T-helper 2 cell treated with Interferon-gamma antibody and Interleukin-4, amounts not matched to agents 5 μg/mL and 100 μg/mL, for 36 hours (primary cell): ENCODE measurements at regions not wholly inside any gene's neighbourhood (a gene's known extent, or its start where the extent isn't known, plus 50 kb on each side); places are given as distances from the start of the nearest gene placed in this dataset.

Source experiments
- DNase-seq: peaks from one replicate; pipeline ENCODE4 v3.0.0; 2021; ENCODE audit warnings: low spot score
- H3K27ac Mint-ChIP-seq: one replicate; pipeline ENCODE4 v1.8.0; 2021; ENCODE audit warnings: mild to moderate bottlenecking, mixed read lengths
- H3K27me3 Mint-ChIP-seq: one replicate; pipeline ENCODE4 v1.8.0; 2021; ENCODE audit warnings: low read depth, mixed read lengths
- H3K36me3 Mint-ChIP-seq: one replicate; pipeline ENCODE4 v1.8.0; 2021; ENCODE audit warnings: low read depth, mixed read lengths
- H3K4me1 Mint-ChIP-seq: one replicate; pipeline ENCODE4 v1.8.0; 2021; ENCODE audit warnings: low read depth, mixed read lengths
- H3K4me3 Mint-ChIP-seq: one replicate; pipeline ENCODE4 v1.8.0; 2022; ENCODE audit warnings: mild to moderate bottlenecking, moderate library complexity, mixed read lengths
- H3K9me3 Mint-ChIP-seq: one replicate; pipeline ENCODE4 v1.8.0; 2021; ENCODE audit warnings: mixed read lengths

GRCh38 chr5:86875539-86875938 lies 257.8 kb downstream of the COX7C start:
- H3K27me3 Mint-ChIP-seq: peaks cover 2% of the 10 kb centered on the region
- DNase-seq: no peak
- no peaks in the 10 kb centered on the region for H3K9me3 Mint-ChIP-seq
- no peak overlapping the region for H3K27ac Mint-ChIP-seq
- no peaks in the 10 kb centered on the region for H3K36me3 Mint-ChIP-seq
- no peaks in the 10 kb centered on the region for H3K4me1 Mint-ChIP-seq
- H3K4me3 Mint-ChIP-seq: no peak overlapping the region

- Mint-ChIP-seq H3K36me3 (no peaks in the 10 kb centered on the region), H3K9me3 (no peaks in the 10 kb centered on the region), H3K27ac (no peak overlapping the region), H3K27me3 (peaks cover 2% of the 10 kb centered on the region), H3K4me3 (no peak overlapping the region), H3K4me1 (no peaks in the 10 kb centered on the region)
- no peak for DNase-seq
Measured at GRCh38 chr5:86878250-86878649, 260.5 kb downstream of the COX7C start.

- Mint-ChIP-seq H3K4me3 (no peak overlapping the region), H3K27ac (no peak overlapping the region), H3K27me3 (peaks cover 2% of the 10 kb centered on the region), H3K36me3 (no peaks in the 10 kb centered on the region), H3K9me3 (no peaks in the 10 kb centered on the region), H3K4me1 (no peaks in the 10 kb centered on the region)
- no peak for DNase-seq
Measured at GRCh38 chr5:86879086-86879485, 261.3 kb downstream of the COX7C start.

- H3K4me1 Mint-ChIP-seq: no peaks in the 10 kb centered on the region
- H3K4me3 Mint-ChIP-seq: no peak overlapping the region
- no peak overlapping the region for H3K27ac Mint-ChIP-seq
- no peaks in the 10 kb centered on the region for H3K36me3 Mint-ChIP-seq
- no peak for DNase-seq
- peaks cover 2% of the 10 kb centered on the region for H3K27me3 Mint-ChIP-seq
- H3K9me3 Mint-ChIP-seq: no peaks in the 10 kb centered on the region
Measured at GRCh38 chr5:86880344-86880743, 262.6 kb downstream of the COX7C start.

GRCh38 chr5:86880785-86881492 lies 263.2 kb downstream of the COX7C start:
- Mint-ChIP-seq H3K36me3 (no peaks in the 10 kb centered on the region), H3K9me3 (no peaks in the 10 kb centered on the region), H3K4me1 (no peaks in the 10 kb centered on the region), H3K27me3 (peaks cover 2% of the 10 kb centered on the region), H3K27ac (no peak overlapping the region), H3K4me3 (no peak overlapping the region)
- DNase-seq: peak; percentile 16

- Mint-ChIP-seq H3K9me3 (no peaks in the 10 kb centered on the region), H3K36me3 (no peaks in the 10 kb centered on the region), H3K27ac (no peak overlapping the region), H3K4me1 (no peaks in the 10 kb centered on the region), H3K27me3 (peaks cover 2% of the 10 kb centered on the region), H3K4me3 (no peak overlapping the region)
- DNase-seq: no peak
Measured at GRCh38 chr5:86881493-86882090, 263.9 kb downstream of the COX7C start.

- Mint-ChIP-seq H3K36me3 (no peaks in the 10 kb centered on the region), H3K27me3 (peaks cover 3% of the 10 kb centered on the region), H3K9me3 (no peaks in the 10 kb centered on the region), H3K4me3 (no peak overlapping the region), H3K27ac (no peak overlapping the region), H3K4me1 (no peaks in the 10 kb centered on the region)
- DNase-seq: no peak
Measured at GRCh38 chr5:86884608-86885007, 266.9 kb downstream of the COX7C start.

- Mint-ChIP-seq H3K4me3 (no peak overlapping the region), H3K27ac (no peak overlapping the region), H3K4me1 (no peaks in the 10 kb centered on the region), H3K36me3 (no peaks in the 10 kb centered on the region), H3K27me3 (peaks cover 3% of the 10 kb centered on the region), H3K9me3 (no peaks in the 10 kb centered on the region)
- DNase-seq: no peak
Measured at GRCh38 chr5:86885011-86885410, 267.3 kb downstream of the COX7C start.

- H3K4me3 Mint-ChIP-seq: no peak overlapping the region
- no peaks in the 10 kb centered on the region for H3K9me3 Mint-ChIP-seq
- peaks cover 3% of the 10 kb centered on the region for H3K27me3 Mint-ChIP-seq
- H3K27ac Mint-ChIP-seq: no peak overlapping the region
- H3K4me1 Mint-ChIP-seq: no peaks in the 10 kb centered on the region
- H3K36me3 Mint-ChIP-seq: no peaks in the 10 kb centered on the region
- DNase-seq: no peak
Measured at GRCh38 chr5:86885489-86886230, 267.9 kb downstream of the COX7C start.

GRCh38 chr5:86890375-86890774 lies 272.6 kb downstream of the COX7C start:
- H3K27me3 Mint-ChIP-seq: peaks cover 3% of the 10 kb centered on the region
- no peaks in the 10 kb centered on the region for H3K36me3 Mint-ChIP-seq
- no peak for DNase-seq
- H3K4me1 Mint-ChIP-seq: no peaks in the 10 kb centered on the region
- H3K27ac Mint-ChIP-seq: no peak overlapping the region
- H3K9me3 Mint-ChIP-seq: no peaks in the 10 kb centered on the region
- no peak overlapping the region for H3K4me3 Mint-ChIP-seq

GRCh38 chr5:86894056-86894455 lies 276.3 kb downstream of the COX7C start:
- no peaks in the 10 kb centered on the region for H3K27me3 Mint-ChIP-seq
- H3K27ac Mint-ChIP-seq: no peak overlapping the region
- H3K4me3 Mint-ChIP-seq: no peak overlapping the region
- DNase-seq: no peak
- no peaks in the 10 kb centered on the region for H3K9me3 Mint-ChIP-seq
- no peaks in the 10 kb centered on the region for H3K4me1 Mint-ChIP-seq
- no peaks in the 10 kb centered on the region for H3K36me3 Mint-ChIP-seq

GRCh38 chr5:86896916-86897315 lies 279.2 kb downstream of the COX7C start:
- DNase-seq: no peak
- H3K36me3 Mint-ChIP-seq: no peaks in the 10 kb centered on the region
- H3K27me3 Mint-ChIP-seq: peaks cover 6% of the 10 kb centered on the region
- H3K27ac Mint-ChIP-seq: no peak overlapping the region
- H3K9me3 Mint-ChIP-seq: no peaks in the 10 kb centered on the region
- H3K4me3 Mint-ChIP-seq: no peak overlapping the region
- no peaks in the 10 kb centered on the region for H3K4me1 Mint-ChIP-seq

- no peaks in the 10 kb centered on the region for H3K9me3 Mint-ChIP-seq
- H3K27me3 Mint-ChIP-seq: peaks cover 41% of the 10 kb centered on the region
- no peaks in the 10 kb centered on the region for H3K4me1 Mint-ChIP-seq
- no peak for DNase-seq
- H3K4me3 Mint-ChIP-seq: no peak overlapping the region
- no peak overlapping the region for H3K27ac Mint-ChIP-seq
- no peaks in the 10 kb centered on the region for H3K36me3 Mint-ChIP-seq
Measured at GRCh38 chr5:86909418-86910295, 291.9 kb downstream of the COX7C start.
